Progenitor cell of endocrine pancreas (in vitro differentiated cells): ENCODE measurements at regions not wholly inside any gene's neighbourhood (a gene's known extent, or its start where the extent isn't known, plus 50 kb on each side); places are given as distances from the start of the nearest gene placed in this dataset.

Experiments used
- DNase-seq: peaks from one replicate; pipeline ENCODE4 v3.0.0; 2021; ENCODE audit warnings: low spot score; ENCODE audit not compliant: unreplicated experiment
- H3K27ac Mint-ChIP-seq: 2 replicates; pipeline ENCODE4 v1.8.0; 2021; ENCODE audit warnings: mild to moderate bottlenecking, moderate library complexity, mixed read lengths
- H3K27me3 Mint-ChIP-seq: 2 replicates; pipeline ENCODE4 v1.8.0; 2021; ENCODE audit warnings: mixed read lengths
- H3K36me3 Mint-ChIP-seq: 2 replicates; pipeline ENCODE4 v1.8.0; 2022; ENCODE audit warnings: mixed read lengths; ENCODE audit not compliant: insufficient read depth
- H3K4me1 Mint-ChIP-seq: 2 replicates; pipeline ENCODE4 v1.8.0; 2021; ENCODE audit warnings: low read depth, mixed read lengths
- H3K4me3 Mint-ChIP-seq: 2 replicates; pipeline ENCODE4 v1.8.0; 2021; ENCODE audit warnings: low read depth, mild to moderate bottlenecking, moderate library complexity, mixed read lengths
- H3K9me3 Mint-ChIP-seq: 2 replicates; pipeline ENCODE4 v1.8.0; 2021; ENCODE audit warnings: low read depth, mixed read lengths
- TF ChIP-seq, protein P1 (sequence below): fragments of 200-600 bp; sonication (generic); IDR thresholded peaks from one replicate; pipeline ENCODE4 v1.5.0; 2021; ENCODE audit warnings: antibody characterized with exemption, mild to moderate bottlenecking; ENCODE audit not compliant: unreplicated experiment

DNA sequence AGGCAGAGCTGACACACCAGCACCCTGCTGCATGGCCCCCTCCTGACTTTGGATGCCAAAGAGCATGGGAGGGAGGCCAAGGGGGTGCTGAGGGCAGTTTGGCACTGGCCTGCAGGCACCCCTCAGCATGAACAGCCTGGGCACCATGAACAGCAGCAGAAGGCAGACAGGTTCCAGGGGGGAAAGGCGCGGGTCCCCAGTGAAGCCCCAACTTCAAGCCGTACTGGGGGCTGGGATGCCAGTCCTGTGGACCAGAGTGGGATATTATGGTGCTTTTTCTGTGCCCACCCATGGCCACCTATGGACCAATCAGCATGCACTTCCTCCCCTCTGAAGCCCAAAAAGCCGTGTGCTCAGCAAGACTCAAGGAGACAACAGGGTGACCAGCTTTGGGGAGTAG lies 389.9 kb downstream of the TEX13C start:
- Mint-ChIP-seq H3K4me3 (no peak overlapping the region), H3K27me3 (no peaks in the 10 kb centered on the region), H3K9me3 (peaks cover 2% of the 10 kb centered on the region), H3K36me3 (no peaks in the 10 kb centered on the region), H3K4me1 (peaks cover 7% of the 10 kb centered on the region), H3K27ac (no peak overlapping the region)
- no peak for DNase-seq
- TF ChIP-seq, protein P1, sequence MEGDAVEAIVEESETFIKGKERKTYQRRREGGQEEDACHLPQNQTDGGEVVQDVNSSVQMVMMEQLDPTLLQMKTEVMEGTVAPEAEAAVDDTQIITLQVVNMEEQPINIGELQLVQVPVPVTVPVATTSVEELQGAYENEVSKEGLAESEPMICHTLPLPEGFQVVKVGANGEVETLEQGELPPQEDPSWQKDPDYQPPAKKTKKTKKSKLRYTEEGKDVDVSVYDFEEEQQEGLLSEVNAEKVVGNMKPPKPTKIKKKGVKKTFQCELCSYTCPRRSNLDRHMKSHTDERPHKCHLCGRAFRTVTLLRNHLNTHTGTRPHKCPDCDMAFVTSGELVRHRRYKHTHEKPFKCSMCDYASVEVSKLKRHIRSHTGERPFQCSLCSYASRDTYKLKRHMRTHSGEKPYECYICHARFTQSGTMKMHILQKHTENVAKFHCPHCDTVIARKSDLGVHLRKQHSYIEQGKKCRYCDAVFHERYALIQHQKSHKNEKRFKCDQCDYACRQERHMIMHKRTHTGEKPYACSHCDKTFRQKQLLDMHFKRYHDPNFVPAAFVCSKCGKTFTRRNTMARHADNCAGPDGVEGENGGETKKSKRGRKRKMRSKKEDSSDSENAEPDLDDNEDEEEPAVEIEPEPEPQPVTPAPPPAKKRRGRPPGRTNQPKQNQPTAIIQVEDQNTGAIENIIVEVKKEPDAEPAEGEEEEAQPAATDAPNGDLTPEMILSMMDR: no peak

DNA sequence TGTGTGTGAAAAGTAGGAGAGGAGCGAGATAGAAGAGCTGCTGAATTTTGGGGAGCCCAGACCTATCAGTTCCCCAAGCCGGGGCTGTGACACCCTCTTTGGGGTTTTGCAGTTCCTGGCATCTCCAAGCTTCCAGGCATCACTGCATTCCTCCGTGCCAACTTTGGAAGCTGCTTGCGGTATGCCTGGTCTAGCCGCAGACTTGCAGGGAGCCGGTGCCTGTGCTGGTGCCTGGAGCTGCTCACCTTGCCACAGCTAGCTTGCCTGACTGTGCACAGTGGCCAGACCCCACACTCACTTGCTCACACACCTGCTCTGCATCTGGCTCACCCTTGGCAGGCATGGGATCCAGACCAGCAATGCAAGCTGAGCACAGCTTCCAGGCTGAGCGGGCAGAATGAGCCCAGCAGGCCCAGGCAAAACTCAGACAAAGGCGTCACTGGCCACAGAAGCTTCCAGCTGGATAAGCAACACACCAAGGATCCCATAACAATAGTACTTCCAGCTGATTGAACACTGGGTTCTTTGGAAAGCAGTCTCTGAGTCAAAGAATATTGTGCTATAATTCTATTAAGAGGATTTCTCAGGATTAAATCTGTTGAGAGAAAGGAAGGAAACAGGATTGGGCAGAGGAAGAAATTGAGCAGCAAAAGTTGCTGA lies 390.9 kb downstream of the TEX13C start:
- TF ChIP-seq, protein P1: no peak
- Mint-ChIP-seq H3K9me3 (peaks cover 3% of the 10 kb centered on the region), H3K36me3 (no peaks in the 10 kb centered on the region), H3K27me3 (no peaks in the 10 kb centered on the region), H3K4me3 (no peak overlapping the region), H3K27ac (no peak overlapping the region), H3K4me1 (peaks cover 7% of the 10 kb centered on the region)
- DNase-seq: no peak

GRCh38 chrX:125711103-125711502 lies 391.4 kb downstream of the TEX13C start:
- DNase-seq: no peak
- Mint-ChIP-seq H3K9me3 (peaks cover 8% of the 10 kb centered on the region), H3K4me1 (peaks cover 7% of the 10 kb centered on the region), H3K36me3 (no peaks in the 10 kb centered on the region), H3K4me3 (no peak overlapping the region), H3K27me3 (no peaks in the 10 kb centered on the region), H3K27ac (peak overlapping the region; percentile 11)
- TF ChIP-seq, protein P1: no peak

- Mint-ChIP-seq H3K9me3 (peaks cover 12% of the 10 kb centered on the region), H3K27me3 (no peaks in the 10 kb centered on the region), H3K4me3 (no peak overlapping the region), H3K27ac (no peak overlapping the region), H3K4me1 (peaks cover 7% of the 10 kb centered on the region), H3K36me3 (no peaks in the 10 kb centered on the region)
- DNase-seq: no peak
- TF ChIP-seq, protein P1: no peak
Measured at GRCh38 chrX:125713633-125714032, 394.0 kb downstream of the TEX13C start.

DNA sequence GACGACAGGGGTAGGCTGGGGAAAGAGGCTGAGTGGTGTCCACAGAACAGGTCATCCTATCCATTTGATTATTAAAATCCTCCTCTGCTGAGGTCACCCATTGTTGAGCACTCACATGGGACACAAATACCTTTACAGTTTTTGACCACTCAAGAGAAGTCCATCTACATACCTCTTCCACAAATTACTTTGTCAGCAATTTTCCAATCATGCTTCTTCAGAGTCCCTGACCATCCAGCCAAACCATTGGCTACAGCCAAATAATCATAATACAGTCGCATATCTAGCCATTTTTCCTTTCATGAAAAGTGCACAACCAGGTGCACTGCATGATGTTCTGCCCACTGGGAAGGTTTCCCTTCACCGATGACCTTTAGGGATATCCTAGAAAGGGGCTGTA lies 407.4 kb downstream of the TEX13C start:
- TF ChIP-seq, protein P1: no peak
- H3K4me3 Mint-ChIP-seq: no peak overlapping the region
- no peak for DNase-seq
- peaks cover 4% of the 10 kb centered on the region for H3K27me3 Mint-ChIP-seq
- H3K4me1 Mint-ChIP-seq: no peaks in the 10 kb centered on the region
- H3K27ac Mint-ChIP-seq: no peak overlapping the region
- H3K9me3 Mint-ChIP-seq: peaks cover 7% of the 10 kb centered on the region
- H3K36me3 Mint-ChIP-seq: no peaks in the 10 kb centered on the region
